Esophagus squamous epithelium (tissue), 4 donors: ENCODE measurements at regions not wholly inside any gene's neighbourhood (a gene's known extent, or its start where the extent isn't known, plus 50 kb on each side); places are given as distances from the start of the nearest gene placed in this dataset.

Experiments used
- POLR2A ChIP-seq, 4 donors: fragments of 450-650 bp; IDR thresholded peaks; one replicate each; pipeline ENCODE4 v1.6.1; 2017; ENCODE audit warnings: antibody characterized with exemption in 4 of 4, mild to moderate bottlenecking in 4 of 4, moderate library complexity in 3 of 4
- TF ChIP-seq, protein P1 (sequence below), 6 experiments: fragments of 450-650 bp in 4 of 6; fragments of 200-600 bp in 2 of 6; sonication (generic) in 2 of 6; IDR thresholded peaks; one replicate each; pipeline ENCODE4 v1.5.1; 2016 to 2019; ENCODE audit warnings: antibody characterized with exemption in 6 of 6, mild to moderate bottlenecking in 4 of 6, moderate library complexity in 4 of 6

DNA sequence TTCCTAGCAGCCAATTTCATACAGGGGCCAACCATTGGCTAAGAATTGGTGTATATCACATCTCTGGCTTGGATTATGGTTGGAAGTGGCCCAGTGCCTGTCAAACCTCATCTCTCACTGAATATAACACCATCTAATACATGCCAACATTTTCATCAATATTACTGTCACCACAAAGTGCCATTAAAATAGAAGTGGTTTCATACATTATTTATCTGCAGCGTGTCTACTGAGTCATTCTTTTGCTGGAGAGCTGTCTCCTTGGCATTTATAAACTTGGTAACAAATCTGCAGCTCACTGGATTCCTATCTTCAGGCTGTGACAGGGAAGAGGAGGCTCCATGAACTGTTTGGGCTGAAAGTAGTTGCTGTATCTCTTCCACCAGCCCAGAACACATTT, 70.9 kb downstream of the PTTG1 start:
- TF ChIP-seq, protein P1, sequence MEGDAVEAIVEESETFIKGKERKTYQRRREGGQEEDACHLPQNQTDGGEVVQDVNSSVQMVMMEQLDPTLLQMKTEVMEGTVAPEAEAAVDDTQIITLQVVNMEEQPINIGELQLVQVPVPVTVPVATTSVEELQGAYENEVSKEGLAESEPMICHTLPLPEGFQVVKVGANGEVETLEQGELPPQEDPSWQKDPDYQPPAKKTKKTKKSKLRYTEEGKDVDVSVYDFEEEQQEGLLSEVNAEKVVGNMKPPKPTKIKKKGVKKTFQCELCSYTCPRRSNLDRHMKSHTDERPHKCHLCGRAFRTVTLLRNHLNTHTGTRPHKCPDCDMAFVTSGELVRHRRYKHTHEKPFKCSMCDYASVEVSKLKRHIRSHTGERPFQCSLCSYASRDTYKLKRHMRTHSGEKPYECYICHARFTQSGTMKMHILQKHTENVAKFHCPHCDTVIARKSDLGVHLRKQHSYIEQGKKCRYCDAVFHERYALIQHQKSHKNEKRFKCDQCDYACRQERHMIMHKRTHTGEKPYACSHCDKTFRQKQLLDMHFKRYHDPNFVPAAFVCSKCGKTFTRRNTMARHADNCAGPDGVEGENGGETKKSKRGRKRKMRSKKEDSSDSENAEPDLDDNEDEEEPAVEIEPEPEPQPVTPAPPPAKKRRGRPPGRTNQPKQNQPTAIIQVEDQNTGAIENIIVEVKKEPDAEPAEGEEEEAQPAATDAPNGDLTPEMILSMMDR (IDR thresholded peaks at IDR 0.05) = no peak
- no peak for TF ChIP-seq POLR2A (IDR thresholded peaks at IDR 0.05)
